ENCODE measurements at regions not wholly inside any gene's neighbourhood (a gene's known extent, or its start where the extent isn't known, plus 50 kb on each side); places are given as distances from the start of the nearest gene placed in this dataset.
"Not testable (repeated sequence)": the region's sequence is repeated elsewhere in the genome, so short reads cannot be mapped to it uniquely, and the experiment has no call there.

DNA sequence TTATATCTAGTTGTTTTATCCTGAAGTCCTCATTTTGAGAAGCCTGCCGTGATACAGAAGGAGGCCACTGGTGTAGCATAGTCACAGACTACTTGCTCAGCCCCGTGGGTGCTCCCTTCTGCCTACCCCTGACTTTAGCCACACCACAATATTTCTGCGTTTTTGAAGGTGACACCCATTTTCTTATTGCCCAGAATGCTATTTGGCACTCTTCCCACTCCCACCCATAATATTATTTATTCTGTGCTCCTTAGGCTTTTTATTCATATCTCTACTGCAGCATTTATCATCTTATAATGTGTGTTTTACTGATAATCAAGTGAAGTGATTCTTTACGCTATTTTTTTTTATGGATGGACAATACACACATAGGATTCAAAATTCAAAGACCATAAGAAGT, 107.3 kb downstream of the OR2B2 start:
- DNase-seq, result no peak

DNA sequence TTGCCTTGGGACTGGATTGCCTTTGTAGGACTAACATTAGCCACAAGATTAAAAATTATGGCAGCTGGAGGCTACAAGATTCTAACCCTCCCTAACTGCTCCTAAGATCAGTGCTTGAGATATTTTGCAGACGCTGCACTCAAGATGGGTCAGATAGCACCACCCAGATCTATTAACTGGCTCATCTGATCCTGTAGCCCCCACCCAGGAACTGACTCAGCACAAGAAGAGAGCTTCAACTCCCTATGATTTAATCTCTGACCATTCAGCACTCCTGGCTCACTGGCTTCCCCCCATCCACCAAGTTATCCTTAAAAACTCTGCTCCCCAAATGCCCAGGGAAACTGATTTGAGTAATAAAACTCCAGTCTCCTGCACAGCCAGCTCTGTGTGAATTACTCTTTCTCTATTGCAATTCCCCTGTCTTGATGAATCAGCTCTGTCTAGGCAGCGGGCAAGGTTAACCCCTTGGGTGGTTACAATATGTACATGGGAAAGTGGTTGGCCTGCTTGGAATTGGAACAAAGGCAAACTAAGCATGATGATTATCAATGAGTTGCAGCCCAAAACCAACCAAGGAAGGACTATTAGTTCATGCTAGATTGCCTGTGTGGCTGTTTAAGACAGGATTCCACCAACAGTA, 111.3 kb downstream of the OR2B2 start:
- DNase-seq, result no peak

DNA sequence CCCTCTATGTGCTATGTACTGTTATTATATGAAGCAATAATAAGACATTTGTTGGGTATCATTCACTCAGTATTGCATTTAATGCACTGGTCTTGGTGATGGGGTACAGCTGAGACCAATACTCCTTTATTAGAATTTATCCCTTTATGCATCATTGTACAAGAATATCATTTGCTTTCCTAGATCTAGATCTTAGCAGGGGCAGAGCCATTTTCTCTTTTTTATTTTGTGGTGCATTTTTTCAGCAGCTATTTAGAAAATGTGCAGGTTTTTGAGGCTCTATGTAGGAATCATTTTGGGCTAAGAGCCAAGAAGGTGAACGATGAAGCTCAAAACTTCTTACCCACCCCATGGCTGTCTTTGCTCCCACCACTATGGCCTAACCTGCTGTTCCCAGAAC, 114.2 kb downstream of the OR2B2 start:
- DNase-seq, result no peak

DNA sequence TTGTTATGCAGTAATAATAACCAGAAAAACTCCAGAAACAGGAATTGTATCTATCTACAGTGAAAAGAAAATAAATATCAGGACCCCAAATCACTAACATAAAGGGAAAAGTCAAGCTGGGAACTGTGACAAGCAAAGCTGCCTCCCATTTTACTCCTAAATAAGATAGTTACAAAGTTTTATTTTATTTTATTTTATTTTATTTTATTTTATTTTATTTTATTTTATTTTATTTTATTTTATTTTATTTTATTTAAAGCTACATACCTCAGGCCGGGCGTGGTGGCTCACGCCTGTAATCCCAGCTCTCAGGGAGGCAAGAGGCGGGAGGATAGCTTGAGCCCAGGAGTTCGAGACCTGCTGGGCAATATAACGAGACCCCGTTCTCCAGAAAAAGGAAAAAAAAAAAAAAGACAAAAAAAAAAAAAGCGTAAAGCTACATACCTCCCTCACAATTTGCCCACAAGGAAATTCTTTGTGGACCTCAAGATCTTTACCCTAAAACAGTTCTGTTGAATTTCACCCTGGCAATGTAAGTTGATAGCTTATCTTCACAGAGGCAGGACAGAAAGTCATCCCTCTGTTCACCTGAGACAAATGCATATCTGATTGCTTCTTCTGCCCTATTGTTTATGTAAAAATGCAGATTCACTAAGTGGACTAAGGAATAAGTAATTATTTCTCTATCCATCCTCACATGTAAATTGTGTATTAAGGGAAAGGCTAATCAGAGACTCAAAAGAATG, 115.3 kb downstream of the OR2B2 start:
- not testable (repeated sequence) for DNase-seq

DNA sequence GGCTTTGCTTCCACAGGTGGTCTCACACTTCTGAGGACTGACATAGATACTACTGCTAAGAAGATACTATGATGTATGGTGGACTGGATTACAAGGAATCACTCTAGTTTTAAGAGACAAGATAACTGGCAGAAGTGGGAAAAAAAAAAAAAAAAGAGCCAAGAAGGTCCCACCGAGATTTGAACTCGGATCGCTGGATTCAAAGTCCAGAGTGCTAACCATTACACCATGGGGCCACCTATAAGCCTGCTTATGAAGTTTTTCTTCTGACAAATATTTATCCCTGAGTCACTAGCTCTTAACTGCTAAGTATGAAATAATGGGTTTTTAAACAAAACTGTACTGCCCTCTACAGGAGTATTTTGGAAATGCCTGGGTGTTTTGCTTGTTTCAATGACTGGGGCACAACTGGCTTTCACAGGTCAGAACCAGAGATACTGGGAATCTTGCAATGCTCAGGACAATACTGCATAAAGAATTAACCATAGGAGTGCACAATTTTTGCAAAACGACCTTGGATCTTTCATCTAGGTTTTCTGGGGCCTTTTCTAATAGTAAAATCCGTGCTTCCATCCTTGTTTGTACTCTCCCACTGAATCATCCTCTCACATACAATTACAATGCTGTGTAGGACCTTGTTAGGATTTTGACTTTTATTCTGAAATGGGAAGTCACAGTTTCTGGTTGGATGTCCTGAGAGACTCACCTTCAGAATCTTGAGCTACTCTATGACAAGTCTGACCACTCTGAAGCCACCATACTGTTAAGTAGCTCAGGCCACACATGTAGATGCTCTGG, 116.3 kb downstream of the OR2B2 start:
- DNase-seq, result peak; percentile 69

DNA sequence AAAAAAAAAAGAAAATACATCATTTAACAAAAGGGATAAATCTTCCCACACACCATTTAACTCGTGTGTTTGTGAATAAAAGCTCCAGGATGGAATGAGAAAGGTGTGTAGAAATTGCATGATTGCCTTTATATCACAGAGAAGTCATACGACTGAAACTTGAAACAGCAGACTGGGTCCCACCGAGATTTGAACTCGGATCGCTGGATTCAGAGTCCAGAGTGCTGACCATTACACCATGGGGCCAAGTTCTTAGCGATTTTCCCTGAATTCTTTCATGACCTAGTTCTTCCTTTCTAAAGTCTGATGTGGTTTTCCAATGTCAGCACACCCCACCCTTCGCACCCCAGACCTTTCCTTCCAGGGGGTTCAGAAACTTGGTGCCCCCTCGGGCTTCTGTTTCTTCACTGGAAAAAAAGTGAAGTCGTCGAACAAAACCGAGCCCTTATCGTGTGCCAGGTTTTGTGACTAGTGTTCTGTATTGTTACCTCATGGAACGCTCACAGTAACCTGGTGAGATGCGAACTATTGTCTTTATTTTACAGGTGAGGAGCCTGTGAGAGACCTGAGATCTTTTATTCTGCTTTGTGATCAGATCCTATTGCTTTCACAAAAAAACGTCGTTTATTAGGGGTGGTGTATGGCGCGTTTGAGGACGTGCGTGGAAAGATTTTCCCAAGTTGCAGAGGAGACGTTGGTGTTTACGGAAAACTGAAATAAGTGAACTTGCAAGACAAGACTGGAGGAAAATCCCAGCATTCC, 120.8 kb downstream of the OR2B2 start:
- peak; percentile 61 for DNase-seq

DNA sequence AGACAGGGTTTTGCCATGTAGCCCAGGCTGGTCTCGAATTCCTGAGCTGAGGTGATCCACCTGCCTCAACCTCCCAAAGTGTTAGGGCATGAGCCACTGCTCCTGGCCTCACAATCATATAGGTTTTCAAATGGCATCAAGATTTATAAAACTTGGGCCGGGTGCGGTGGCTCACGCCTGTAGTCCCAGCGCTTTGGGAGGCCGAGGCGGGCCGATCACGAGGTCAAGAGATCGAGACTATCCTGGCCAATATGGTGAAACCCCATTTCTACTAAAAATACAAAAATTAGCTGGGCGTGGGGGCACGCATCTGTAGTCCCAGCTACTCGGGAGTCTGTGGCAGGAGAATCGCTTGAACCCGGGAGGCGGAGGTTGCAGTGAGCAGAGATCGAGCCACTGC, 123.8 kb downstream of the OR2B2 start:
- not testable (repeated sequence) for DNase-seq

DNA sequence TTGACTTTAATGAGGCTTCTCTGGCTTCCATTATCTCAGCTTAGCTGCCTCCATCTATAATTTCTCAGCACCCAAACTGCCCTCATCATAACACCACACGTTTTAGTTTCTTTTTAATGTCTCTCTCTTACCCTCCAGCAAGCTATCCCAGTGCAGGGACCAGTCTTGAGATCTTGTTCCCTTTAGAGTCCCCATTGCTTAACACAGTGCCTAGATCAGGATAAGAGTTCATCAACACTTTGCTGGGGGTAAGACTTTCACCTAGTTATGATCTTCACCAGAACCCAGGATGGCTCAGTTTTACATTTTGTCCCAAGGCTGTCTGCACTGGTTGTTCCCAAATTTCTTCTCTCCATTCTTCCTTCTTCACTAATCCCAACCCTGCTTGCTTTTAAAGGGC, 126.1 kb downstream of the OR2B2 start:
- DNase-seq, result no peak

DNA sequence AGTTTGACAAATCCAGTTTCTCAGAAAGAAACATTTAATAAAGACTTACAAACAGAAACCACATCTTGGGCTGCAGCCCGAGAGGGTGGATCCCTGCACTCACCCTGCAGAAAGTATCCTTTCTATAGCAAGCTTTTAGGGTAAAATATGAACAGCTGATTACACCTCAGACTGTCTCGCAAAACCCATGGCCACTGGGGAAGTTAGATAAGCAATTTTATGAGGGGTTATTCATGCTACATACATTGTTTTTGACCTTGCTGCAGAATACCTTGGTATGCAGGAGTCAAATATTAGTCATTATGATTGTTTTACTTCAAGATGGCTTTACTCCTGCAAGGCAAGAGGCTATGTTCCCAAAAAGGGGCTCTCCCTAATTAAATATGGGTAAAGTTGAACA, 126.9 kb downstream of the OR2B2 start:
- DNase-seq, result no peak

DNA sequence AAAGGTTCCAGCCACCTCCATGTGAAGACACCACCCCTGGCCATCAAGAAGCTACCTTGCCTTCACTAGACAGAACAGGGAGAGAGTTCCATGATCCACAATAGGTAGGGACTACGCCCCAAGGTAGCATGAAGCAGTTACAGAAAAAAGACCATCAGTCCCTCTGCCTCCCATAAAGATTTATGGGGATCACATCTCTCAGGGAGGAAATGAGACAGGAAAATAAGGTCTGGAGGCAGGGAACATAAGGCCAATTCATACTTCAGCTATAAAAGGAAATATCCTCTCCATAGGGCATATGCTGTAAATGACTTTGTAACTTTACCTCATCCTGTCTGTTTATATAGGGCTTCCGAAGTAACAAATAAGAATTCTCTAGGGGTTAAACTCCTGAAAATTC, 129.4 kb downstream of the OR2B2 start:
- DNase-seq, result no peak

DNA sequence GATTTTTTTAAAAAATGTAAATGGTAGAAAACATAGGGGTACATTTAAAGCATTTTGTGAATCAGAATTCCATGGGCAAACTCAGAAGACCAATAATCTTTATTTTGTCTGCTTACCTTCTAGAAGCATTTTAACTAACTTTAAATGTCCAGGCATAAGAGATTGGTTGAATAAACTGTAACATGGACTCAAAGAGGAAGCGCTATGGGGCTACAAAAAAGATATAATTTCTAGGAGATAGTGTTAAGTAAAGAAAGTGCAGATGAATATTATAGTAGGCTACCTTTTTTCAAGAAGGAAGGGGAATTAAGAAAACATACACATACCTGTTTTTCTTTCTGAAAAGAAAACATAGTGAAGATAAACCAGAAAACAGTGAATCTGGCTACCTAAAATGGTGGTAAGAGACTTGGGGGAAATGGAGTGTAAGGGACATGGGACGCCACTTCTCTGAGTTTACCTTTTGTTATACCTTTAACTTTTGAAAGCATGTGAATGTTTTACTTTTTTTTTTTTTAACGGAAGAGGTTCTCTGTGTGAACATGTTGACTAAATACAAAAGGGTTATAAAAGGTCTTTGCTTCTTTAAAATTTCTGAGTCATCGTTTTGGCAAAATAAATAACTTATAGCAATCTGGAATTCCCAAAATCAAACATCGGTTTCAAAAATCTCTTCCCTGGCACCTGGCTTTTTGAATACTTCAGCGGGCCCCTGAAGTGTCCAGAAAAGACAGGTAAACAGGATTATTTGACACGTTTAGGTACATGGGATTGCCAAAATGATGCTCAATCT, 133.4 kb downstream of the OR2B2 start:
- DNase-seq, result no peak

DNA sequence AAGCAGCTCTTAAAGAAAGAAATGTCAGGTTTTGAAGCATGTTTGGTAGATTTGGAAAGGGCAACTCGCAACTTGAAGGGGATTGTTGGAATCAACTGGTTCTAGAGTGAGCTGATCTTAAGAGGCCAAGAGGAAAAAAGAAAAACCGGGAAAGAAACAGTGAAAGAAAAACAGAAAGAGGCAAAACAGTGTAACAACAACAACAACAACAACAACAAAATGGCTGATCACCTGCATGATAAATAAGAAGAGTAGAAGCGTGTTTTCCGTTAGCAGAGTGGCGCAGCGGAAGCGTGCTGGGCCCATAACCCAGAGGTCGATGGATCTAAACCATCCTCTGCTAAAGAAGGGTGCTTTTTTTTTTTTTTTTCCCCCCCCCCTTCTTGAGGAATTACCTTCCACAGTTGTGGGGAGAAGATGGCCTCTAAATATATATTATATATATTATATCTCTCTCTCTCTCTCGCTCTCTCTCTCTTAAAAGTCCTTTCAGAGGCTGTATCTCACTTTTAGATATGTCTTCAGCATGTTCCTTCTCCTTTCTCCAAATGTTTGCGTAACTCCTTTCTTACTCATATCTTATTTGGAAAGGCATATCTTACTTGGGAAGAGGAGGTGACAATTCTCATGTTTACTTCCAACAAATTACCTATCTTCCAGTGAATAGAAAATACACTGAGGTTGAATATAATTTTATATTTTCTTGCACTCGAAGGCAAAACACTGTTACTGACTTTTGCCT, 134.4 kb downstream of the OR2B2 start:
- no peak for DNase-seq

DNA sequence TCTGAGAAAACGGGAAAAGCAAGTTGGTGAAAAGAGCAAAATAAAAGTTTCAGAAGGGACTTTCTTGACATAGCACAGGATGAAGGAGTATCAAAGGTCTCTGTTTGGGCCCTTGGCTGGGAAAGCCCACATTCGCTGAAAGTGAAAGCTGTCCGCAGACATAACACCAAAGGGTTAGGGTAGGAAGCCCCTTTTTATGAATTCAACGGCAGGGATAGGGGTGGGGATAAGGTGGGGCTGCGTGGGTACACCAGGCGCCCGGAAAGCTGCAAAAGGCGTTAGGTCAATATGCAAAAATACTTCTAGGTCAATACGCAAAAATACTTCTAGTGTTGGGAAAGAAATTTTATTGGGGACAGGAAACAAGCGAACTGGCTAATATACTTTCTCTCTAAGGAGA, 135.1 kb downstream of the OR2B2 start:
- no peak for DNase-seq

DNA sequence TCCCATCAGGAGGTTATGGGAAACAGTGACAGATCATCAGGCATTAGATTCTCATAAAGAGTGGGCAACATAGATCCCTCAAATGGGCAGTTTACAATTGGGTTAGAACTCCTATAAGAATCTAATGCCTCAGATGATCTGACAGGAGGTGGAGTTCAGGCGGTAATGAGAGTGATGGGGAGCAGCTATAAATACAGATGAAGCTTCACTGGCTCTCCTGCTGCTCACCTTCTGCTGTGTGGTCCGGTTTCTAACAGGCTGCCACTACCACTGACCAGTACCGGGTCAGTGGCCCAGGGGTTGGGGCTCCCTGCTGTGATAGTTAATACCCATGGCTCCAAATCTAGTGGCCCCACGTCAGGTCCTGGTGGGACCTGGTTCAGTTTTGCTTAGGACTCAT, 135.7 kb downstream of the OR2B2 start:
- DNase-seq, result no peak

DNA sequence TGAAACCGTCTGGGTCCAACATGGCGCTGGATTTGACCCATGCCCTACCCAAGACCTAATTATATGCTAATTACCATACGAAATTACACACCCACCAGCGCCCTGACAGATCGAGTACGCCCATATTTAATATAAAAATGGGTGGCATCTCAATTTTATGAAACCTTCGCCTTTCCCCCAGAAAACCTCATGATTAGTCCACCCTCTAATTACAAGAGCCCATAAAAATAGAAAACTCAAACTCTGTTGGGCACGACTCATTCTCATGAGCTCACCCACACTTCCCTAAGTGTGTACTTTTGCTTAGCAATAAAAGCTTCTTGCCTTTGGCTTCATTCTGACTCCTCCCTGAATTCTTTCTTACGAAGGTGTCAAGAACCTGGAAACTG, 136.4 kb downstream of the OR2B2 start:
- DNase-seq, result no peak

DNA sequence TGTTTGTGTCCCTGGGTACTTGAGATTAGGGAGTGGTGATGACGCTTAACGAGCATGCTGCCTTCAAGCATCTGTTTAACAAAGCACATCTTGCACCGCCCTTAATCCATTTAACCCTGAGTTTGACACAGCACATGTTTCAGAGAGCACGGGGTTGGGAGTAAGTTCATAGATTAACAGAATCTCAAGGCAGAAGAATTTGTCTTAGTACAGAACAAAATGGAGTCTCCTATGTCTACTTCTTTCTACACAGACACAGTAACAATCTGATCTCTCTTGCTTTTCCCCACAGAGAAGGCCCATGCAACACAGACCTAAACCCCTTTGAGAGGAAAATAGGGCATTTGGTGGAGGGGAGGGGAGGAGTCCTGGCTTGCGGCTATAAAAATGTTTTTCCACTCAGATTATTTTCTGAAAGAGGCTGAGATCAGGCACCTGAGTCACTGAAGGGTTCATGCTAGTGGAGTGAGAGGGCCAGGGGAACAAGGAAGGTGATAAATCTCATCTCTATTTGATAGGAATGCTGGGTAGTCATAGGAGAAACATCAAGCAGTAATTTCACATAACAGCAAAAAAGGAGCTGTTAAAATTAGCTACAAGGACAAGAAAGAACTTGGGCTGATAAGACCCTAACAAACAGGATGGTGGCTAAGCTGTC, 136.9 kb downstream of the OR2B2 start:
- DNase-seq, result not testable (repeated sequence)

DNA sequence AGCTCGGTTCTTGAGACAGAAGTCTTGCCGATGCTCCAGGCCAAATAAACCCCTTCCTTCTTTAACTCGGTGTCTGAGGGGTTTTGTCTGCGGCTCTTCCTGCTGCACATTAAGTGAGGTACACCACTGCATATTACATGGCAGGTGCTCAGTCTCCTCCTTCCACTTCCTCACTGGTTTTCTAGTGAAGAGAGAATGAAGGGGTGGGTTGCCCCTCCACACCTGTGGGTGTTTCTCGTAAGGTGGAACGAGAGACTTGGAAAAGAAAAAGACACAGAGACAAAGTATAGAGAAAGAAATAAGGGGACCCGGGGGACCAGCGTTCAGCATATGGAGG, 138.0 kb downstream of the OR2B2 start:
- not testable (repeated sequence) for DNase-seq

DNA sequence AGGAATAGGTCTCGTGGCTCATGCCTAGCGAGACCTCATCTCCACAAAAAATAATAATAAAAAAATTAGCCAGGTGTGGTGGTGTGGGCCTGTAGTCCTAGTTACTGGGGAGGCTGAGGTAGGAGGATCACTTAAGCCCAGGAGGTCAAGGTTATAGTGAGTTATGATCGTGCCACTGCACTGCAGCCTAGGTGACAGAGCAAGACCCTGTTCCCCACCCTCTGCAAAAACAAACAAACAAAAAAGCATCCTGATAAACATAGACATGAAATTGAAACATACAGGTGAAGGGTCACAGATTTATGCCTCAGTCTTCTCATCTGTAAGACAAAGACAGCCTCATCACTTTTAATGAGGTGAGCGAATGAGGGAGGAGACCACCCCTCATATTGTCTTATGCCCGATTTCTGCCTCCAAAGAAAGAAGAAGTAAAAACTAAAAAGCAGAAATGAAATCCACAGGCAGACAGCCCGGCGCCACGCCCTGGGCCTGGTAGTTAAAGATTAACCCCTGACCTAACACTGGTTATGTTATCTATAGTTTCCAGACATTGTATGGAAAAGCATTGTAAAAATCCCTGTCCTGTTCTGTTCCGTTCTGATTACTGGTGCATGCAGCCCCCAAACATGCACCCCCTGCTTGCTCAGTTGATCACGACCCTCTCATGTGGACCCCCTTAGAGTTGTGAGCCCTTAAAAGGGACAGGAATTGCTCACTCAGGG, 138.5 kb downstream of the OR2B2 start:
- DNase-seq, result not testable (repeated sequence)

DNA sequence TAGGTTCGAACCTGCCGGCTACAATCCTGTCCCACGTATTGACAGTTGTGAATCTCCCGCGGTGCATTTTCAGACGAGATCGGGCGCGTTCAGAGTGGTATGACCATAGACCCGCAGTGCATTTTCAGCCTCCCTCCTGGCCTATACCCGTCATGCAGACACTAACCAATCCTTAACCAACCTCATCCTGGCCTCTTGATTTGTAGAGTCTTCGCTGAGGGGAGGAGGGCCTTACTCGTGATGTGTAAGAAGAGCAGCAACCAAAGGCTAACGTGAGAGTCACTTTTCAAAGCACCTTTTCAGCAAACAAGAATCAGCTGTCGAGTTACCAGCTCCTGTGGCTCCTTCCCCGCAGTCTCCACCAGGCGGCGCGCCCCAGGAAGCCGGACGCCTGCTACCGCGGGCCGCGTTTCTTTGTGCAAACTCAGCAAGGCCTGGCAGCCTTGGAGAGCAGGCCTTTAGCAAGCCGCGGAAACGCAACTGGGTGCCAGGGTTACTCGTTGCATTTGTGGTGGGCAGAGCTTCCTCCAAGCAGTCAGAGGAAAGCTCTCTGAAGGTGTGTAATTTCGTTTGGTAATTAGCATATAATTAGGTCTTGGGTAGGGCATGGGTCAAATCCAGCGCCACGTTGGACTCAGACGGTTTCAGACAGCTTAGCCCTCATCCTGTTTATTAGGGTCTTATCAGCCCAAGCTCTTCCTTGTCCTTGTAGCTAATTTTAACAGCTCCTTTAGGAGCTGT, 139.8 kb downstream of the OR2B2 start:
- DNase-seq, result peak; percentile 47

DNA sequence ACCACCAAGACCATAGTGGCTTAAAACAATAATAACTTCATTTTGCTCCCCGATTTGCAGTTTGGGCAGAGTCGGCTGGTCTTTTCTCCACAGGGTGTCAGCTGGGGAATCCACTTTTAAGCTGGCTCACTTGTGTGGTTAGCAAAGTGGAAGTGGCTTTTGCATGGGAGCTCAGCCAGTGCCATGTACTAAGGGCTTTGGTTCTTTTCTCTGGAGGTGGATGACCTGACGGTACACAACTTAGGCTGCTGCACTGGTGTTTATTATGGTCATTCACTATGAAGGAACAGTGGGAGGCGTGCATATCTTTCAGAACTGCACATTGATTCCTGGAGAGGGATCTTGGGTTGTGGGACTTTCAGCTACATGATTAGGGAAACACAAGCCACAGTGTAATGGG, 141.0 kb downstream of the OR2B2 start:
- DNase-seq, result no peak

All from NCI-H2081 treated with DMSO at 0.1 percent for 48 hours (cell line).